ENCODE measurements at regions not wholly inside any gene's neighbourhood (a gene's known extent, or its start where the extent isn't known, plus 50 kb on each side); places are given as distances from the start of the nearest gene placed in this dataset.

DNA sequence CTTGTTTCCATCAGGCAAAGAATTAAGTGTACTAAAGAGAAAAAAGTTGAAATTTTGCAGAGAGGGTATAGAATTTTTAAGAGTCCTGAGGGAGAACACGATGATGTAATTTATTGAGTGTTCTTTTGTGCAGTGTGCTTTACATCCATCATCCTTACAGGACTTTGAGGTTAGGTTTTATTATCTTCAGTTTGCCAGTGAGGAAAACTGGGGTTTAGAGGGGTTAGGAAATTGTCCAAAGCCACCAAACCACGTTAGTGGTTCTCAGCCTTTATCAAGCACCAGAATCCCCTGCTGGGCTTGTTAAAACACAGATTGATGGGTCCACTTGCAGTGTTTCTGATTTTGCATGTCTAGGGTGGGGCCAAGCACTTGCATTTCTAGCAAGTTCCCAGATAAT, 277.5 kb downstream of the KCNS3 start:
- no peak for TF ChIP-seq CTCF (IDR thresholded peaks at IDR 0.05)
- no peak for TF ChIP-seq POLR2A (IDR thresholded peaks at IDR 0.05)
